ENCODE measurements at regions not wholly inside any gene's neighbourhood (a gene's known extent, or its start where the extent isn't known, plus 50 kb on each side); places are given as distances from the start of the nearest gene placed in this dataset.

- DNase-seq, result no peak
Measured at GRCh38 chr5:168012006-168012405, 279.4 kb upstream of the WWC1 start.

GRCh38 chr5:168013546-168013945, 277.9 kb upstream of the WWC1 start:
- DNase-seq, result no peak

GRCh38 chr5:168014433-168015123, 276.9 kb upstream of the WWC1 start:
- no peak for DNase-seq

- DNase-seq, result no peak
Measured at GRCh38 chr5:168015506-168015905, 275.9 kb upstream of the WWC1 start.

- no peak for DNase-seq
Measured at GRCh38 chr5:168017313-168017712, 274.1 kb upstream of the WWC1 start.

- no peak for DNase-seq
Measured at GRCh38 chr5:168019143-168019542, 272.3 kb upstream of the WWC1 start.

- no peak for DNase-seq
Measured at GRCh38 chr5:168020542-168021294, 270.7 kb upstream of the WWC1 start.

GRCh38 chr5:168022446-168023169, 268.8 kb upstream of the WWC1 start:
- DNase-seq, result no peak

GRCh38 chr5:168023191-168023590, 268.3 kb upstream of the WWC1 start:
- no peak for DNase-seq

GRCh38 chr5:168024306-168024705, 267.1 kb upstream of the WWC1 start:
- DNase-seq, result no peak

- no peak for DNase-seq
Measured at GRCh38 chr5:168027007-168027406, 264.4 kb upstream of the WWC1 start.

GRCh38 chr5:168030912-168031311, 260.5 kb upstream of the WWC1 start:
- no peak for DNase-seq

- DNase-seq, result no peak
Measured at GRCh38 chr5:168031614-168032013, 259.8 kb upstream of the WWC1 start.

- no peak for DNase-seq
Measured at GRCh38 chr5:168039039-168039438, 252.4 kb upstream of the WWC1 start.

GRCh38 chr5:168039566-168040248, 251.7 kb upstream of the WWC1 start:
- DNase-seq, result no peak

GRCh38 chr5:168041583-168041982, 249.9 kb upstream of the WWC1 start:
- no peak for DNase-seq

GRCh38 chr5:168042284-168043068, 249.0 kb upstream of the WWC1 start:
- DNase-seq, result no peak

GRCh38 chr5:168046163-168046562, 245.3 kb upstream of the WWC1 start:
- no peak for DNase-seq

GRCh38 chr5:168047043-168047668, 244.3 kb upstream of the WWC1 start:
- peak; percentile 49 for DNase-seq

- peak; percentile 41 for DNase-seq
Measured at GRCh38 chr5:168047669-168048111, 243.8 kb upstream of the WWC1 start.

GRCh38 chr5:168048486-168048885, 243.0 kb upstream of the WWC1 start:
- no peak for DNase-seq

Measured in right kidney (tissue), 1 donor.